ENCODE measurements at regions not wholly inside any gene's neighbourhood (a gene's known extent, or its start where the extent isn't known, plus 50 kb on each side); places are given as distances from the start of the nearest gene placed in this dataset.

- TF ChIP-seq SP2 (IDR thresholded peaks at IDR 0.05; ENCODE audit: low read length), result no peak
- no peak for TF ChIP-seq CTCF (IDR thresholded peaks at IDR 0.05; ENCODE audit: control extremely low read depth in 1 of 3, insufficient read depth in 1 of 3, low read depth in 1 of 3, low read length in 3 of 3)
- TF ChIP-seq ATF2 (IDR thresholded peaks at IDR 0.05; ENCODE audit: low read length), result no peak
- TF ChIP-seq CEBPB (IDR thresholded peaks at IDR 0.05; ENCODE audit: low read depth, low read length), result no peak
- TF ChIP-seq TAF7 (optimal IDR thresholded peaks at IDR 0.05; ENCODE audit: borderline replicate concordance, low read depth, low read length), result no peak
Observed at GRCh38 chr2:57126410-57126809, 920.2 kb upstream of the VRK2 start.

All from H1 (cell line).